ENCODE measurements at regions not wholly inside any gene's neighbourhood (a gene's known extent, or its start where the extent isn't known, plus 50 kb on each side); places are given as distances from the start of the nearest gene placed in this dataset.

DNA sequence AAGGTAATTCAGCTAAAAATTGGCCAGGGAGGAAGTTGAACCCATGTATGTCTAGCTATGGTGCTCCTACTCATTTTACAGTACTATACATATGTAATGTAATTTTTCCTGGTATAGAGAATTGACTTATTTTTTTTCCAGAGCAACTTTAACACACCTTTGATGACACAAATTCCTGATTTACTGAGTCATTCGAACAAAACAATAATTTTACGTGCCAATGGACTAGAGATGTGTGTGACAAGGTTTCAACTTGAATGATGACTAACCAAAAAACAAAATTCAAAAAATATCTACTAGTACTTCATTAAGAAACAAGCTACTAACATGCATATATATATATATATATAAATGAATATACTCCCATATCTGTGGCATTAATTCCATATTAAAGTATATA, 180.5 kb downstream of the KITLG start:
- TF ChIP-seq POLR2A (IDR thresholded peaks at IDR 0.05; ENCODE audit: low read depth, low read length) (no peak), NFE2L2 (IDR thresholded peaks at IDR 0.05; ENCODE audit: low read depth, low read length) (no peak), RAD21 (IDR thresholded peaks at IDR 0.05; ENCODE audit: low read length) (no peak), FOS (IDR thresholded peaks at IDR 0.05; ENCODE audit: low read depth, low read length) (no peak), MAFK (IDR thresholded peaks at IDR 0.05; ENCODE audit: low read depth, low read length) (no peak), SMC3 (IDR thresholded peaks at IDR 0.05; ENCODE audit: low read depth, low read length) (no peak), RFX5 (IDR thresholded peaks at IDR 0.05; ENCODE audit: low read depth, low read length) (no peak), RCOR1 (IDR thresholded peaks at IDR 0.05; ENCODE audit: insufficient replicate concordance, low read length) (no peak), CEBPB (IDR thresholded peaks at IDR 0.05; ENCODE audit: low read depth, low read length) (no peak)
- TF ChIP-seq, protein P1, sequence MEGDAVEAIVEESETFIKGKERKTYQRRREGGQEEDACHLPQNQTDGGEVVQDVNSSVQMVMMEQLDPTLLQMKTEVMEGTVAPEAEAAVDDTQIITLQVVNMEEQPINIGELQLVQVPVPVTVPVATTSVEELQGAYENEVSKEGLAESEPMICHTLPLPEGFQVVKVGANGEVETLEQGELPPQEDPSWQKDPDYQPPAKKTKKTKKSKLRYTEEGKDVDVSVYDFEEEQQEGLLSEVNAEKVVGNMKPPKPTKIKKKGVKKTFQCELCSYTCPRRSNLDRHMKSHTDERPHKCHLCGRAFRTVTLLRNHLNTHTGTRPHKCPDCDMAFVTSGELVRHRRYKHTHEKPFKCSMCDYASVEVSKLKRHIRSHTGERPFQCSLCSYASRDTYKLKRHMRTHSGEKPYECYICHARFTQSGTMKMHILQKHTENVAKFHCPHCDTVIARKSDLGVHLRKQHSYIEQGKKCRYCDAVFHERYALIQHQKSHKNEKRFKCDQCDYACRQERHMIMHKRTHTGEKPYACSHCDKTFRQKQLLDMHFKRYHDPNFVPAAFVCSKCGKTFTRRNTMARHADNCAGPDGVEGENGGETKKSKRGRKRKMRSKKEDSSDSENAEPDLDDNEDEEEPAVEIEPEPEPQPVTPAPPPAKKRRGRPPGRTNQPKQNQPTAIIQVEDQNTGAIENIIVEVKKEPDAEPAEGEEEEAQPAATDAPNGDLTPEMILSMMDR (conservative IDR thresholded peaks at IDR 0.05; ENCODE audit: low read depth, low read length) = no peak
- TF ChIP-seq, protein P2, sequence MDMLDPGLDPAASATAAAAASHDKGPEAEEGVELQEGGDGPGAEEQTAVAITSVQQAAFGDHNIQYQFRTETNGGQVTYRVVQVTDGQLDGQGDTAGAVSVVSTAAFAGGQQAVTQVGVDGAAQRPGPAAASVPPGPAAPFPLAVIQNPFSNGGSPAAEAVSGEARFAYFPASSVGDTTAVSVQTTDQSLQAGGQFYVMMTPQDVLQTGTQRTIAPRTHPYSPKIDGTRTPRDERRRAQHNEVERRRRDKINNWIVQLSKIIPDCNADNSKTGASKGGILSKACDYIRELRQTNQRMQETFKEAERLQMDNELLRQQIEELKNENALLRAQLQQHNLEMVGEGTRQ (IDR thresholded peaks at IDR 0.05; ENCODE audit: low read depth, low read length) = no peak

All from IMR-90 (cell line).